ENCODE measurements at regions not wholly inside any gene's neighbourhood (a gene's known extent, or its start where the extent isn't known, plus 50 kb on each side); places are given as distances from the start of the nearest gene placed in this dataset.

- no peak for TF ChIP-seq RBBP5 (IDR thresholded peaks at IDR 0.05; ENCODE audit: borderline replicate concordance, low read depth, low read length)
- TF ChIP-seq POU5F1 (IDR thresholded peaks at IDR 0.05; ENCODE audit: low read depth, low read length), result no peak
- no peak for TF ChIP-seq TBP (IDR thresholded peaks at IDR 0.05; ENCODE audit: low read depth, low read length)
- TF ChIP-seq SP4 (IDR thresholded peaks at IDR 0.05; ENCODE audit: low read length), result no peak
- TF ChIP-seq SIRT6 (IDR thresholded peaks at IDR 0.05; ENCODE audit: low read length), result no peak
These were observed 140.0 kb upstream of the GULP1 start (continued) for GRCh38 chr2:188151670-188152069.

Measured in H1 (cell line).